ENCODE measurements at regions not wholly inside any gene's neighbourhood (a gene's known extent, or its start where the extent isn't known, plus 50 kb on each side); places are given as distances from the start of the nearest gene placed in this dataset.

GRCh38 chrX:77119706-77120105, 327.5 kb upstream of the FGF16 start:
- TF ChIP-seq POLR2A (IDR thresholded peaks at IDR 0.05) = no peak
- TF ChIP-seq CTCF (IDR thresholded peaks at IDR 0.05) = no peak

Data from testis (tissue), 2 donors.